Middle frontal gyrus (tissue), 1 donor: ENCODE measurements at regions not wholly inside any gene's neighbourhood (a gene's known extent, or its start where the extent isn't known, plus 50 kb on each side); places are given as distances from the start of the nearest gene placed in this dataset.
"Not testable (repeated sequence)": the region's sequence is repeated elsewhere in the genome, so short reads cannot be mapped to it uniquely, and the experiment has no call there.

ENCODE experiments used
- DNase-seq: peaks from one replicate; pipeline ENCODE4 v3.0.0-alpha.2; 2015; ENCODE audit warnings: low spot score; ENCODE audit errors: extremely low spot score

DNA sequence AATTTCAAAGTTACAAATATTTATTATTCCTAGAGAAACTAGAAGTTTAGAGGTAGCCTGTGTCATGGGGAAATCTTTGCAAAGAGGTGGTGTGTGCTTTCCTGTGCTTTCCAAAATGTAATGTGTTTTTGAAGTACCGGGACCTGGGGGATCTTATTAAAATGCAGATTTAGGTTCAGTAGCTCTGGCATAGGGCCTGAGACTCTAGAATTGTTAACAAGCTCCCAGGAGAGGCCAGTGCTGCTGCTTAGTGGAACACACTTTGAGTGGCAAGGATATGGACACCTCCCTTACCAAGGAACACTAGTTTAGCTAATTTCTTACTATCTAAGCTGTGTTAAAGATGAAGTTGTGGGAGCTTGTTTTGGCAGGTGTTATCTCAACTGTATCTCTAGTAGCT is 428.9 kb downstream of the VGLL3 start:
- DNase-seq: no peak

DNA sequence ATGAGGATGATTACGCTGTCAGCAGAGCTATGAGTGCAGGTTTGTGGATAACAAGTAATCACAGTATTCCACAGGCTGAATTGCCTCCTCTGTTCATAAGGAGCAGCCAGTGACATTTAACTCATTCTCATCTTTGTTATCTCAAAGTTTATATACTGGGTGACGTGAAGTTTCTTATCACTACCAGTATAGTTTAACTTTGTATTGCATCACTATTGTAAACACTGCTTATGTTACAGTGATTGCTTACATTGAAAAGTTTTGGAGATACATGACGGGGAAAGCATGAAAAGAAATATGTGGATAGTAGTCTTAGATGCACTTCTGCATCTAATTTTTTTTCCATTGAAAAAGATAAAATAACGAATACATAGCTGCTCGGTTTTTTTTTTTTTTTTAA is 429.7 kb downstream of the VGLL3 start:
- DNase-seq: no peak

DNA sequence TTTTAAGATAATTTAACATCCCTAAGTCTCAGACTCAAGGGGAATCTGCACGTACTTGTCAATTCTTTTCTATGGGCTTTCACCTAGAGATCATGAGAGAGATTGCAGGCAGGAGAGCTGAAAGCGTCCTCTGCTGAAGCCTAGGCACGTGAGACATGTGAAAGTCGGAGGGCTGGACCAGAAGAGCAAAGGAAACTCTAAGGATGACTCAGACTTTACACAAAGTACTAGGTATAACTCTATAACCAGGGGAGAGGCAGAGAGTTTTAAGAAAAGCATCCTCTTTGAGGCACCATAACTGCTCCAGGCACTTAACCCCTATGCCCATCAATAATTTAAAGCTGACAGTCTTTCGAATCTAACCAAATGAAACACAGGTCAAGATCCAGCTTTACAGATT is 436.6 kb downstream of the VGLL3 start:
- DNase-seq: no peak

- DNase-seq: no peak
These were observed 443.3 kb downstream of the VGLL3 start for GRCh38 chr3:86547692-86548091.

GRCh38 chr3:86537171-86537570 is 453.8 kb downstream of the VGLL3 start:
- no peak for DNase-seq

DNA sequence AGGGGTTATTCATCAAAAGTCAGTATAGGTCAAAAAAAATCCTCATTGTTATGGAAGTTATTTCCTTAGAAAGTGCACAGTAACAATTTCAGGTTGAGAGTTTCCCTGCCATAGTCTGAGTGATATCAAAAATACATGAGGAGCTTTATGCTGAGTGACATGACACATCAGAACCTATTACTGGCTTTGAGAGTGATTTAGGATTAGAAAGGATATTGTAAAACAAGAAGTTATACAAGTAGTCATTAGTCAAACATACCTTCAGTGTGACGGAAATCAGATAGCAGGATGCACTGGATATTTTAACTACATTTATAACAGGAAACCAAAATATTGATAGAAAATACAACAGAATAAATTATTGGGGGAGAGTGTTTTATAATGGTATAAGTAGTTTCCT is 471.1 kb downstream of the VGLL3 start:
- no peak for DNase-seq

GRCh38 chr3:86481636-86482035 is 509.3 kb downstream of the VGLL3 start:
- no peak for DNase-seq

DNA sequence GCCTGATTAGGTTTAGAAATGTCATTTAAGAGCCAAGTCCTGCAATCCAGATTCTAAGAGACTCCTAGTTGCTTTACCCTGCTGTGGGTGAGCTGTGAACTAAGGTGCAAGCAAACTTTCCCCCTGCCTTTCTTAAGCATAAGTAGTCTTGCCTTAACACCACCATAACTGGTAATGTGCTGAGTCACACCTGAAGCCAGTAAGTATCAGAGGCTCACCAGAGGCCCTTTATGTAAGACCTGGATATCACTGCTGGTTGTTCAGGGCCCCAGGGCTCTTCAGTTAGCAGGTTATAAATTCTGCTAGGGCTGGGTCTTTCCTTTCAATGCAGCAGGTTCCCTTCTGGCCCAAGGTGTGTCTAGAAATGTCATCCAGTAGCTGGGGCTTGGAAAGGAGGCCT is 509.9 kb downstream of the VGLL3 start:
- DNase-seq: no peak

DNA sequence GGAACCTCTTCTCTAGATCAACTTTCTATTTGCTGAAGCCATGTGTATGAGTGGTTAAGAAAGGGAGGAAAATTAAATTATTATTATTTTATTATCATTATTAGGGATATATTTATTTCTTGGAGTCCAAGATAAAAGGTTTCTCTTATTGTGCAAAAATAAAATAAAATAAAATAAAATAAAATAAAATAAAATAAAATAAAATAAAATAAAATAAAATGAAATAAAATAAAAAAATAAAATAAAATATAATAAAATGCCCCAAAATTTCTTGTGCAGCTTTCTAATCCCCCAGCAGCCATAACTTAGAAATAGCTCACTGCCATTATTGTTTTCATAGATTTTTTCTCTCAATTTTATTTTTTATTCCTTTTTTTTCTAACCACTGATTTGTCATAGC is 526.8 kb downstream of the VGLL3 start:
- DNase-seq: no peak

DNA sequence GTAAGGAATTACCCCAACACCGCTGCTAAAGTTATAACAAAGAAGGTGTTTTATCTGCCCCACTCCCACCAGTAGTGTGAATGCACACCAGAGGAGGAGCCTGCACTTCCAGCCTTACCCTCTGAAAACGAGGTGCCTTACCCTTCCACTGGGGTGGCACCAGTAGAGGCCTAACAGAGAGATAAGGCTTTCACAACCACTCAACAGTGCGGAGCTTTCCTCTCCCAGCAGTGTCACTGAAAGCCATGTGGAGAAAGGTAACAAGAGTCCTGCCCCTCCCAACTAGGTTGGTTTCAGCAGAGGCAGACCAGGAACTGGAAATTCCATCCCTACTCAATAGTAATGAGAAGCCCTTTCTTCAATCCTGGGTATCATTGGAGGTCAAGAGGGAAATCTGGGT is 539.2 kb downstream of the VGLL3 start:
- DNase-seq: no peak

DNA sequence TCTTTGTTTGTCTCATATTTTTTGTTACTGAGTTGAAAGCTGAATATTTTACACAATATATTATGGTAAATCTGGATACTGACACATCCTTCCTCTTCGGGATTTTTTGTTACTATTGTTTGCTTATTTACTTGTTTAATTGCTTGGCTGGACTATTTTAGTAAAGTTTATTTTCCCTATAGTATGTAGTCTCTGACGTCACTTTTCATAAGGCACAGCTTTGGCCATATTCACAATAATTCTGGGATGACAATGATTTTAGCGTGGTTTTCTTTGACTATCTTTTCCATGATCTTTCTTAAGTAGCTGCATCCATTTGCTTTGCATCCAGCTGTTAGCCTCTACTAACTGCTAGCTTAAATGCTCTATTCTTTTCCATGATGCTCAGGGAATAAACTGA is 552.4 kb downstream of the VGLL3 start:
- no peak for DNase-seq

- DNase-seq: no peak
These were observed 563.6 kb downstream of the VGLL3 start for GRCh38 chr3:86427343-86427742.

DNA sequence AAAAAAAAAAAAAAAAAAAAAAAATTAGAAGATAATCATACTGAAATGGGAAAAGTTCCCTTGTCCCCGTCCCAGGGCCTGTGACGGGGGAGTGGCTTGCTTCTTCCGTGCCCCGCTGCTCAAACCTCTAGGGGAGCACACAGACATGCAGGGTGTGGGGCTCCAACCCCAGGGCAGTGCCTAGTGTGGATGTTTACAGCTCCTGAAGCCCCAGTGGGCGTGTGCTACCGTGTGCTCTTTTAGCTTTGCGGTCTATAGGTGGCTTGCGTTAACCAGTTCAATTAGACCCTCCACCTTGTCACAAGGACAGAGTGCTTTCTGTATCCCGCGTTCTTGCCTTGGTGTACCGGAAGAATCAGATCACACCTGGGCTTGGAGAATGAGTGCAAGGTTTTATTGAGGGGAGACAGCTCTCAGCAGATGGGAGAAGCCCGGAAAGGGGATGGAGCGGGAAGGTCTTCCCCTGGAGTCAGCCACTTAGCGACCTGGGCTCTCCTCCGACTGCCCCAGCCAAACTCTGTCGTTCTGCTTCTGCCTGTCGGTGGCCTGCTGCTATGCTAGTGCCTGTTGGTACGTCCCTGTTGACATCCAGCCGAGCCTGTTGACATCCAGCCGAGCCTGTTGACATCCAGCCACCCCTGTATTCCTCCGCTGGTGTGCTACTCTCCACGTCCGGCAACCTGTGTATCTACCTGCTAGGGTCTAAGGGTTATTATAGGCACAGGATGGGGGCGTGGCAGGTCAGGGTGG is 569.8 kb downstream of the VGLL3 start:
- no peak for DNase-seq

DNA sequence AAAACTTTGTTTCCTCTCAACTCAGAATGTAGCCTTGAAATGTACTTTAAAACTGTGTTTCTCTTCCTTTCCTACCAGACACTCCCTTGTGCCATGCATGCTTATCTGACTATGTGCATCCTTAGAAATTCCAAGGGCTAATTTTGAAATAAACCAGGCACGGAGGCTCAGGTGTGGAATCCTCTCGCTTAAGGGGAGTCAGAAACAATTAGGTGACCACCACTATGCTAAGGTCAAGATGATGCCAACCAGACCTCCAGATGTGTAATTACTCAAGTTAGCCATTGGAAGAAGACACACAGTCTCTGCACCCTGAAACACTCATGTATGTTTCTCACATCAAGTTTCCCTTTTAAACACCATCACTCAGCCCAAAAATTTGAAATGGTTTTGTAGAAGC is 572.1 kb downstream of the VGLL3 start:
- no peak for DNase-seq

- no peak for DNase-seq
These were observed 574.6 kb downstream of the VGLL3 start for GRCh38 chr3:86416334-86416733.

DNA sequence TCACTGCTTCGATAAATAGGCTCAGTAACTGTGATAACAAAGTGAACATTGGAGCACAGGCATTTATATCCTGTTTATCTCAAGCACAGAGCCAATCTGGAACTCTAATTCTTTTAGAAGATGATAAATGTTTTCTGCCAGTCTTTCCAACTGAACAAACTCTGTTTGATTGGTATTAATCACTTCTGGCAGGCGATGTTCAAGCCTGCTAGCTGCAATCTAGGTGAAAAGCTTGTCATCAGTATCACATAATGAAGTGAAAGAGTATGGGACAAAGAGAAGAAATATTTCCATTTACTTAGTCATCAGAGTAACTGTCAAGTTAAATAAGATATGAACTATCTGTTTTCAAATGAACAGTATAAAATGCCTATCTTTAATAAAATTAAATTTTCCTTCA is 577.3 kb downstream of the VGLL3 start:
- DNase-seq: no peak

GRCh38 chr3:86410587-86410986 is 580.4 kb downstream of the VGLL3 start:
- DNase-seq: no peak

DNA sequence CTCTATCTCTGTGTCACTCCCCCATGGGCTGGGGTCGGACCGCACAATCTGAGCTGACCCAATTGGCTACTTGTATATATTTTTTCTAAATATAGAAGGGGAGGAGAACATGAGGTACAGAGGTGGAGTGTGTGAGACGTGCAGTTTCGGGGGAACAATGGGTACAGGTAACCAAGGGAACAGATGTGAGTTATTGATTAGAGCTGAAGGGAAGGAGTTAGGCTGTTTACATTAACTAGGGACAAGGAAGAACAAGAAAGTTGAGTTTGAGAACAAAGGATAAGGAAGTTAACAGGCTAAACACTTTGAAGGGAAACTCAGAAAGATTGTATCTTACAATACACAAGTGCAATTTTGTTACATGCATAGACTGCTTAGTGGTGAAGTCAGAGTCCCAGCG is 601.2 kb downstream of the VGLL3 start:
- DNase-seq: not testable (repeated sequence)

DNA sequence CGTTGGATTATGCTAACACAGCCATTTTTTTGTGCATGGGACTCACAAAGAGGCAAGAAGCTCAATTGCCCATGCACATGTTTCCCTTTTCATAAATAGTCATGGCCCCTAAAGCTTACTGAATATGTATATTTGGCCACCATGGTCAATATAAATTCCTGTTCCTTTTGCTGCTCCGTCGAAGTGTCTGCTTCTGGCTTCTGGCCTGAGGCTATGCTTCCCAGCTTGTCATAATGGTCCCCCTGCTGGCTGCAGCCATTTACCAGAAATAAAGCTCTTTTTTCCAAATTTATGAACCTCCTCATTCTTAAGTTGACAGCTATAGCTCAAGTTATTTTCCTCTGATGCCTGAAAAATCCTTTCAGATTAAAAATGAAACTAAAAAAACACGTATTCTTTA is 602.1 kb downstream of the VGLL3 start:
- DNase-seq: no peak

DNA sequence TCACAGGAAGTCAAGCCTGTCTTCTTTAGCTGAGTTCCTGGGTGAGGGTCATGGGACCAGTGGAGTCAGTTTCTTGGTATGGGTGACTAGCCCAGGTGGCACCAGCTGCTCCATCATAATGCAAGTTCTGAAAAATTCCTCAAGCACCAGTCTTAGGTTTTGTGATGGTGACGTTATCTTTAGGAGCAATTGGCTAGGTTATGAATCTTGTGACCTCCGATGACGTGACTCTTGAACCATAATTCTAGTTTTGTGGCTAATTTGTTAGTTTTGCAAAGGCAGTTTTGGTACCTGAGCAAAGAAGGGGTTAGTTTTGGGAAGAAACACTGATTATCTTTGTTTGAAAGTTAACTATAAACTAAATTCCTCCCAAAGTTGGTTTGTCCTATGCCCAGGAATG is 608.4 kb downstream of the VGLL3 start:
- no peak for DNase-seq

GRCh38 chr3:86381247-86381646 is 609.7 kb downstream of the VGLL3 start:
- no peak for DNase-seq

DNA sequence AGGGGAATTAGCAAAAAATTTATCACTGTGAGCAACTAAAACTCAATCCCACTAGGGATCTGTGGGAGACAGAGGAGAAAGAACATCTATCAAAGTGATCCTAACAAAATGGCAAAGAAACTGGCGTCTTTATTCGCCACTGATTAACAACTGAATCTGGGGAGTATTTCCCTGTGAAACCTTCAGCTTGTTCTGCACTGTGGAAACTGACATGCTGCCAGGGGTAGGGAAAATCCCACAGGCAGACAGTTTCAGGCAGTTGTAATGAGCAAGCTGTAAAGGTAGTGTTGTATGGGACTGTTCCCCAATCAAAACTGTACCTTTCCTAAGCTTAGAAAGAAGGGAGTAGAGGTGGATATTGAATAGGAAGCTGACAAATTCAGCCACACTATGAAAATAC is 611.7 kb downstream of the VGLL3 start:
- DNase-seq: no peak

- no peak for DNase-seq
These were observed 612.1 kb downstream of the VGLL3 start for GRCh38 chr3:86378829-86379228.

- not testable (repeated sequence) for DNase-seq
These were observed 655.4 kb downstream of the VGLL3 start for GRCh38 chr3:86335566-86335965.
